Osteoblast (primary cell): ENCODE measurements at regions not wholly inside any gene's neighbourhood (a gene's known extent, or its start where the extent isn't known, plus 50 kb on each side); places are given as distances from the start of the nearest gene placed in this dataset.

Experiments
- DNase-seq: peaks from one replicate; pipeline ENCODE4 v3.0.0; 2011; ENCODE audit warnings: low spot score, mixed read lengths; ENCODE audit not compliant: insufficient read length; ENCODE audit errors: missing footprints
- H2AFZ ChIP-seq: 2 replicates; pipeline ENCODE4 v1.6.0; 2011; ENCODE audit warnings: mild to moderate bottlenecking, low read length
- H3K27ac ChIP-seq: 2 replicates; pipeline ENCODE4 v1.5.1; 2011; ENCODE audit warnings: mild to moderate bottlenecking, low read depth, low read length, moderate library complexity
- H3K27me3 ChIP-seq: 2 replicates; pipeline ENCODE4 v1.6.0; 2012; ENCODE audit warnings: mild to moderate bottlenecking, control low read depth, inconsistent platforms, low read length, moderate library complexity; ENCODE audit not compliant: insufficient read depth
- H3K36me3 ChIP-seq: 2 replicates; pipeline ENCODE4 v1.5.1; 2011; ENCODE audit warnings: mild to moderate bottlenecking, low read length, control low read depth, moderate library complexity; ENCODE audit not compliant: insufficient read depth
- H3K4me1 ChIP-seq: 2 replicates; pipeline ENCODE4 v1.5.1; 2011; ENCODE audit warnings: mild to moderate bottlenecking, low read length, control low read depth, moderate library complexity; ENCODE audit not compliant: insufficient read depth
- H3K4me2 ChIP-seq: 2 replicates; pipeline ENCODE4 v1.6.0; 2011; ENCODE audit warnings: mild to moderate bottlenecking, low read length; ENCODE audit not compliant: insufficient read depth
- H3K4me3 ChIP-seq: fragments of 200-600 bp; sonication (generic); 3 replicates; pipeline ENCODE4 v1.5.1; 2012; ENCODE audit warnings: mild to moderate bottlenecking, low read length, inconsistent platforms; ENCODE audit not compliant: insufficient read depth
- H3K79me2 ChIP-seq: 2 replicates; pipeline ENCODE4 v1.6.0; 2012; ENCODE audit warnings: mild to moderate bottlenecking, low read length, control low read depth, inconsistent platforms; ENCODE audit not compliant: insufficient read depth
- H3K9me3 ChIP-seq: 2 replicates; pipeline ENCODE4 v1.5.1; 2011; ENCODE audit warnings: low read depth, low read length, control low read depth
- H4K20me1 ChIP-seq: 2 replicates; pipeline ENCODE4 v1.6.0; 2012; ENCODE audit warnings: mild to moderate bottlenecking, low read length, control low read depth; ENCODE audit not compliant: insufficient read depth
- TF ChIP-seq, protein P1 (sequence below): IDR thresholded peaks from 2 replicates; pipeline ENCODE4 v1.5.1; 2011; ENCODE audit warnings: mild to moderate bottlenecking, low read depth, low read length, moderate library complexity; ENCODE audit errors: extremely low read depth

DNA sequence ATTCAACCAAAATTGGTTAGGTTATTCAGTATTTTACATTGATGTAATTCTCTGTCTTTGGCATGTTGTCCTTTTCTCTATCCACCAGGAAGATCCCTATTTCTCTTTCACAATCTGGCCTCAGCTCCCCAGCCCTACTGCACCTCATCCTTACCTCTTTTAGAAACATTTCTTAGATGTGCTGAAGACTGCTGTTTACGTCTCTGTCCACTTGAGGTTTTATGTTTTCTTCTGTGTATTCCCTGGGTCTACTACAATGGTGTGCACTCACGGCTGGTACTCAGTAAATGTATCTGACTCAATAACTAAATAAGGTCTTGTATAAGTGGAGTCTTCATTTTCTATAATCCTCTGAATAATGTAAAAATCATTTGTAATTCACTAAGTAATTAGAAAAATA, 822.7 kb downstream of the DTWD2 start:
- Histone ChIP-seq H3K27ac (no peak overlapping the region), H2AFZ (no peak overlapping the region), H3K4me1 (no peaks in the 10 kb centered on the region), H3K4me2 (no peak overlapping the region), H4K20me1 (no peaks in the 10 kb centered on the region), H3K9me3 (no peaks in the 10 kb centered on the region), H3K4me3 (no peak overlapping the region), H3K36me3 (no peaks in the 10 kb centered on the region), H3K79me2 (no peaks in the 10 kb centered on the region), H3K27me3 (no peaks in the 10 kb centered on the region)
- DNase-seq: no peak
- TF ChIP-seq, protein P1, sequence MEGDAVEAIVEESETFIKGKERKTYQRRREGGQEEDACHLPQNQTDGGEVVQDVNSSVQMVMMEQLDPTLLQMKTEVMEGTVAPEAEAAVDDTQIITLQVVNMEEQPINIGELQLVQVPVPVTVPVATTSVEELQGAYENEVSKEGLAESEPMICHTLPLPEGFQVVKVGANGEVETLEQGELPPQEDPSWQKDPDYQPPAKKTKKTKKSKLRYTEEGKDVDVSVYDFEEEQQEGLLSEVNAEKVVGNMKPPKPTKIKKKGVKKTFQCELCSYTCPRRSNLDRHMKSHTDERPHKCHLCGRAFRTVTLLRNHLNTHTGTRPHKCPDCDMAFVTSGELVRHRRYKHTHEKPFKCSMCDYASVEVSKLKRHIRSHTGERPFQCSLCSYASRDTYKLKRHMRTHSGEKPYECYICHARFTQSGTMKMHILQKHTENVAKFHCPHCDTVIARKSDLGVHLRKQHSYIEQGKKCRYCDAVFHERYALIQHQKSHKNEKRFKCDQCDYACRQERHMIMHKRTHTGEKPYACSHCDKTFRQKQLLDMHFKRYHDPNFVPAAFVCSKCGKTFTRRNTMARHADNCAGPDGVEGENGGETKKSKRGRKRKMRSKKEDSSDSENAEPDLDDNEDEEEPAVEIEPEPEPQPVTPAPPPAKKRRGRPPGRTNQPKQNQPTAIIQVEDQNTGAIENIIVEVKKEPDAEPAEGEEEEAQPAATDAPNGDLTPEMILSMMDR: no peak

DNA sequence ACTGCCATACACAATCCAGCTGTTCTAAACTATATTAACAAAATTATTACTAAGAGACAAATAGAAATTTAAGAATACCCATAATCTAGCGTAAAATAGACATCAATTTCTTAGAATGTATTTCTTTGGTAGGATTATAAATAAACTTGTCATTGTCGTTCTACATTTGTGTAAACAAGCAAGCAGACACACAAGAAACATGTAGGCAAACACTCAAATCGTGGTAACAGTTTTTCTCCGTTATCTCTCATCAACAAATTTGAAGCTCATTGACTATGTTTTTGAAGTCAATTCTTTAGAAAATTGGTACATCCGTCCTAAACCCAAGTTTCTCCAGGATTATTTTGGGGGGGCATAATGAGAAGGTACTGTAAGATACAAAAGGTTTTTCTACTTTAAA, 832.2 kb downstream of the DTWD2 start:
- no peaks in the 10 kb centered on the region for H4K20me1 ChIP-seq
- H3K9me3 ChIP-seq: no peaks in the 10 kb centered on the region
- H3K27me3 ChIP-seq: no peaks in the 10 kb centered on the region
- no peak for DNase-seq
- no peaks in the 10 kb centered on the region for H3K4me1 ChIP-seq
- H2AFZ ChIP-seq: no peak overlapping the region
- no peak overlapping the region for H3K4me3 ChIP-seq
- H3K4me2 ChIP-seq: no peak overlapping the region
- H3K79me2 ChIP-seq: no peaks in the 10 kb centered on the region
- no peaks in the 10 kb centered on the region for H3K36me3 ChIP-seq
- H3K27ac ChIP-seq: no peak overlapping the region
- TF ChIP-seq, protein P1: no peak

DNA sequence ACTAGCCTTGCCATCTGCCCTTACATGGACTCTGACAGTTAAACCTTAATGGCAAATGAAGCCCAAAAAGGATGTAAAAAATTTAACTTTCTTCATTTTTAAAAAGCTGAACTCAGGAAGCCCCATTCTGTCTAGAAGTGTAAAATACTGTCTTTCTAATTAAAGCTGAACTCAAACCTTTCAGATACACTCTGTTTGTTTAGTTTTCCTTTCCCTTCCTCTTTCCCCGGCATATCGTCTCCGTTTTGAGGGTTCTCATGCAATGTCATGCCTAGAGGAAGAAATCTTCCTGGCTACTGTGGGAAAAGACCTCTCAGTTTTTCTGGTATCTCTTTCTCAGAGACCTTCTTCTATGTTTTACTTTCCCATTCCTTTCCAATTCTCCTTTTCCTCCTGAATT, 841.5 kb downstream of the DTWD2 start:
- Histone ChIP-seq H3K27me3 (no peaks in the 10 kb centered on the region), H3K4me3 (no peak overlapping the region), H3K9me3 (peaks cover 4% of the 10 kb centered on the region), H3K79me2 (no peaks in the 10 kb centered on the region), H3K36me3 (no peaks in the 10 kb centered on the region), H2AFZ (no peak overlapping the region), H3K4me2 (no peak overlapping the region), H4K20me1 (no peaks in the 10 kb centered on the region), H3K4me1 (no peaks in the 10 kb centered on the region), H3K27ac (no peak overlapping the region)
- DNase-seq: no peak
- TF ChIP-seq, protein P1: no peak

DNA sequence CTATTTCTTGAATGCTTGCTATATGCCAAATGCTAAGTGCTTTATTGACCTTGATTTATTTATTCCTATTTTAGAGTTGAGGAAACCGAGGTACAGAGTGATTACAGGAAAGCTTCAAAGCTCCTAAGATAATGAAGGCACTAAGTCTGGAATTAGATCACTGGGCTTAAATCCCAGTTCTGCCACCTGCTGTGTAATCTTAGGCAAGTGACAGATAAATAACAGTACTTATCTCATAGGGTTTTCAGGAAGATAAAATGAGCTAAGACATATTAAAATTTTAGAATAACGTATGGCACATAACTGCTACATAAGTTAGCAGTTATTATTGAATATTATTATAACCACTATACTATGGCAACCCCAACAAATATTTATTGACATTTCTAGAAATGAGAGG, 843.8 kb downstream of the DTWD2 start:
- no peak for DNase-seq
- H3K36me3 ChIP-seq: no peaks in the 10 kb centered on the region
- no peak overlapping the region for H3K27ac ChIP-seq
- TF ChIP-seq, protein P1: no peak
- H2AFZ ChIP-seq: no peak overlapping the region
- no peaks in the 10 kb centered on the region for H4K20me1 ChIP-seq
- peaks cover 4% of the 10 kb centered on the region for H3K9me3 ChIP-seq
- H3K79me2 ChIP-seq: no peaks in the 10 kb centered on the region
- no peaks in the 10 kb centered on the region for H3K4me1 ChIP-seq
- no peak overlapping the region for H3K4me3 ChIP-seq
- H3K4me2 ChIP-seq: no peak overlapping the region
- H3K27me3 ChIP-seq: no peaks in the 10 kb centered on the region
